Frontal cortex (tissue), 3 donors: ENCODE measurements at regions not wholly inside any gene's neighbourhood (a gene's known extent, or its start where the extent isn't known, plus 50 kb on each side); places are given as distances from the start of the nearest gene placed in this dataset.
"Not testable (repeated sequence)": the region's sequence is repeated elsewhere in the genome, so short reads cannot be mapped to it uniquely, and the experiment has no call there.

Experiments
- DNase-seq, 2 donors: peaks; one replicate each; pipeline ENCODE4 v3.0.0; 2012; ENCODE audit warnings: low spot score in 2 of 2
- FAIRE-seq: peaks from 2 replicates; lab custom pipeline; 2012; peaks lifted over from hg19 to GRCh38; lab: Jason Lieb, UNC
- donor health status: control.
- donor health status: control.
- donor health status: control.

GRCh38 chr2:15813481-15814266 lies 126.7 kb upstream of the MYCN start:
- FAIRE-seq (no peak), DNase-seq (no peak)

DNA sequence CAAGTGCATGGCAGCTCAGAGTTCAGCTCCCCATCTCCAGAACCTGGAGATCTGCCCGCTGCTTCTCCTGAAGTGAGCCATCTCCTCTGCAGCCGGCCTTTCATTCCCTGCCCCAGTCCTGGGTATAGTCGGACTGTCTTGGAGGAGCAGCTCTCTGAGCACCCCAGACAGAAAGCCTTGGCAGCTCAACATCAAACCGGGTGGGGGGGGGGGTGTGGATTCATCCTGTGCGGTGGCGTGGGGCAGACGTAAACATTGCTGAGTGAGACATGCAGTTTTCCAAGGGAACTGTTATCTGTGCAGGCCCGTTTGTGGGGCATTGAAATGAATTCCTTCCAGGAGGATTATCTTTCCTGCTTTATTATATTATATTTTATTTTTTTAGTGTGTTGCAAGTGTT lies 125.9 kb upstream of the MYCN start:
- FAIRE-seq (no peak), DNase-seq (no peak)

DNA sequence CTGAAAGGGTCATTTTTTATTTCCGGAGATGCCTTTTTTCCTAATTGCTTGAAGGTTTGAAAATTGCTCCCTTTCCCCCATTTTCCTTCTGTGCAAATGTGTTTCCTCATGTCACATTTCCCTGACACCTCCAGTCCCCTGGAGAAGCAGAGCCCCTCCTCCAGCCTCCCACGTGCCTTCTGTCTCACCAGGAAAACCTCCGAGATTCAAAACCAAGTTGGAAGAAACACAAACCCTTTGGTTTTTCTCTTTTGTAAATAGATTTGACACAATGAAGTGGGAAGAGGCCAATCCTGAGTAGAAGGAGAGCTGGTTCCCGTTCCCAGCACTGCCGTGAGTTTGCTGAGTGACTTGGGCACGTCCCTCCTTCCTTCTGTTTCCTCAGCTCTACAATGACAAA lies 125.4 kb upstream of the MYCN start:
- DNase-seq (peak in 1 of 2 donors; percentile 29), FAIRE-seq (no peak)

DNA sequence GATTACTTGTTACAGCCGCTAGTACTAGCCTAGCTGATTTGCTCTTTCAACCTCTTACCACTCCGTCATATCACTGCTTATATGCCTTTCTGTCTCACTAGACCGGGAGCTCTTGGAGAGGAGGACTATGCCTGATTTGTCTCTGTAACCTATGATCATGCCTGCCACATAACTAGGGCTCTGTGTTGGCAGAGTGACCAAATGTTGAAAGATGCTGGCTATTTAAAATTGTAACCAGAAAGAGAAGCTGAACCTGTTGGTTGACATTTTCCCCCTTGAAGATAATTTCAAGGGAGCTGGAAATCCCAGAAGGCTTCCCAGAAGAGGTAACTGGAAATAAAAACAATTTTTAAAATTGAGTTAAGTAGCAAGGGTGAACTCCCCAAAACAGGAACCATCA lies 124.1 kb upstream of the MYCN start:
- DNase-seq: no peak

GRCh38 chr2:15816674-15817406 lies 123.5 kb upstream of the MYCN start:
- FAIRE-seq (no peak), DNase-seq (no peak)

More for the DNA sequence above, 124.1 kb upstream of the MYCN start:
- no peak for FAIRE-seq

DNA sequence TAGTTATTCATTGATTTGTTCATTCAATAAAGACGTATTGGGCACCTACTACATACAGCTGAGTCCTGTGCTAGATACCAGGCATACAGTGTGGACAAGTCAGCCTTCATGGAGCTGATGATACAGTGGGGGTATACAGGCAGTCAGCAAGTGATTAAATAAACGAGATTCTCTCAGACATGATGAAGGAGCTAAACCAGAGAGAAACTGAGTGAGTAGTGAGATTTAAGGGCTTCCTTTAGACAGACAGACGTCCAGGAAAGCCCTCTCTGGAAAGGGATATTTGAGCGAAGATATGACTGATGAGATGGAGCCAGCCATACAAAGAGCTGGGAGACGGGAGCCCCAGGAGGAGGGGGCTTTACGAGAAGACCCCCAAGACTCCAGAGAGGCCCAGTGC lies 122.6 kb upstream of the MYCN start:
- FAIRE-seq (no peak), DNase-seq (no peak)

GRCh38 chr2:15818318-15818753 lies 122.0 kb upstream of the MYCN start:
- DNase-seq (no peak), FAIRE-seq (no peak)

GRCh38 chr2:15818881-15819280 lies 121.5 kb upstream of the MYCN start:
- FAIRE-seq: no peak
- no peak for DNase-seq

DNA sequence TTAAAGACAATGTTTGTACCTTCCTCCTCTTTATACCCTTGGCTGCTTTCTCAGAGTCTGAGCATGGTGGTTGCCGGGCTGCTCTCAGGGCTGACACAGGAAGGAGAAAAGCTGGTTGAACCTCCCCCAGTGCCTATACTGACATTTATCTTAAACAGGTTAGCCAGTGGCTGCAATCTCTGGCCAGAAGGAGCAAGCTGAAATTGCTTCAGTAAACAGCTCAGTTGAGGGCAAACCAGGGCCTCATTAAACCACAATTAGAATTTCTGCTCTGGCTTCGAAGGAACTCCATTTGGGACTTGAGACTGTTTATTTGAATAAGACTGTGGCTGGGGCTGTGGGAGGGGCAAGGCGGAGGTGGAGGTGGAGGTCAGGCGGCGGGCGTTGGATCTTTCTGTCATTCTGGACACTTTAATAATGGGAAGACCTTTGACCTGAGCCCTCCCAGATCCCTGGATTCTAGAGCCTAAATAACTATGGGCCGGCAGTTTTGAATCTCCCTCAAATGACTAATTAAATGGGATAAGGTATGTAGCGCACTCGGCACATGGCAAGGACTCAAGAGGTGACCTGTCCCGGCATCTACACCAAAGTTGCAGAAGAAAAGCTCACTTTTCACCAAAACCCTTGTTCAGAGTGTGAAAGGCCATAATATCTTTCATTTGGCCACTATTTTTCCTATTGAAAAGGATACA lies 120.6 kb upstream of the MYCN start:
- FAIRE-seq: no peak

DNA sequence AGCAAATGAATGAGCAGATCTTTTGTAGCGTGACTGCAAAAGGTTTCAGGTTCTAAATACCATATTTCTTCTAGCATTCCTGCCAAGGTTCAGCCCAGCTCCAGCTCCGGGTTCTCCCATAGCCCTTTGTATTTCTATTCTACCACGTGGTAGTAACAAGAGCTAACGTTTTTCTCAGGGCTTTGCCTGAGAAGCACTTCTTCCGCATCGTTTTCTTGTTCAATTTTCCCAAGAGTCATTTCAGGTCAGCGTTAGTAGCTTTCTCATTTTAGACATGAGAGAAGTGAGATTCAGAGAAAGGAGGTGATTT lies 120.1 kb upstream of the MYCN start:
- FAIRE-seq (no peak), DNase-seq (no peak)

More for the DNA sequence above, 120.6 kb upstream of the MYCN start:
- no peak for DNase-seq

- FAIRE-seq: no peak
- DNase-seq: no peak
Measured at GRCh38 chr2:15820927-15821326, 119.4 kb upstream of the MYCN start.

DNA sequence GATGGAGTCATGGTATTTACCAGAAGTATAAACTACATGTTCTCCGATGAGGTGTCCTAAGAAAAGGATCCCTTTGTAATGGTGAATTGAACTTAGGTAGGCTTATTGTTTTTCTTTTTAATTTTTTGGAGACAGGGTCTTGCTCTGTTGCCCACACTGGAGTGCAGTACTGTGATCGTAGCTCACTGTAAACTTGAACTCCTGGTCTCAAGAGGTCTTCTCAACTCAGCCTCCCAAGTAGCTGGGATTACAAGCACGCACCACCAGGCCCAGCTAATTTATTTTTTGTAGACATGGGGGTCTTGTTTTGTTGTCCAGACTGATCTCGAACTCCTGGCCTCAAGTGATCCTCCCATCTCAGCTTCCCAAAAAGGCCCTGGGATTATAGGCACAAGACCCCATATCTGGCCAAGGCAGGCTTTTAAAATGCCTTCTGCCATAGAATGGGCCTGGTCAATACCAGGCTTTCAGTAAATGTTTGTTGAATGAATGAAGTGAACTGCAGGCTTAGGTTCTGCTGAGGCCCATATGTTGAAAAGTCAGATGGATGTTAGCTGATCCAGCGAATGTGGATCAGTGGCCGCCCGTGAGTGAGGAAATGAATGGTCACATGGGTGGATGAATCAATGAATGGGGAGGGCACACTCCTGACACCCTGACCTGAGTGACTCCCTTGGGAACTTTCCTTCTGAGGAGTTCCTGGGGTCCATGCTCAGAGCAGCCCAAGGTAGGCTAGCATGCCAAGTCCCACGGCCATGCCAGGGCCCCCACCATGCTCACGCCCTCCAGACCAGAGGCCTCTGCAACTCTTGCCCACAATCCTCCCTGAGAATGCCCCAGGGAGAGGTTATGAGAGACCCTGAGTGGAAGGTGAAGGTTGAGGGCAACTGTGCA lies 118.0 kb upstream of the MYCN start:
- DNase-seq (no peak), FAIRE-seq (no peak)

GRCh38 chr2:15823459-15824396 lies 116.6 kb upstream of the MYCN start:
- DNase-seq: no peak
- no peak for FAIRE-seq

GRCh38 chr2:15824467-15824866 lies 115.9 kb upstream of the MYCN start:
- DNase-seq, FAIRE-seq: not testable (repeated sequence)

GRCh38 chr2:15825276-15825980 lies 114.9 kb upstream of the MYCN start:
- DNase-seq (no peak), FAIRE-seq (no peak)

GRCh38 chr2:15826273-15826717 lies 114.1 kb upstream of the MYCN start:
- DNase-seq (no peak), FAIRE-seq (no peak)

DNA sequence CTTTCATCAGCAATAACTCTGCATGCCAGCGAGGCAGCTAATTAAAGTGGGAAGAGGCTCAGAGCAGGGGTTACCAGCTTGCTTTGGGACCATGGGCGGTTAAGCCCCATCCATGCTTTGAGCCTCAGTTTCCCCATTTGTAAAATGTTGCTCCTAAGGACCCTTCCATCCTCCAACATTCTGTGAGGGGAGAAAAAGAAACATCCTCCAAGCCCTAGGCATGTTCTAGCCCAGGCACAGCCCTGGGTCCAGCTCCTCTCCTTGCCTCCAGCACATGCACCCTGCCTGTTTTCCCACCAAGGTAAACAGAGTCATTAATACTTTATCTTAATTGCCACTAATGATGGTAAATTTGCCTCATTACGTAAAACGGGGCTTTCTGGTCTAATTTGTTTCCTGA lies 113.3 kb upstream of the MYCN start:
- no peak for FAIRE-seq
- no peak for DNase-seq

DNA sequence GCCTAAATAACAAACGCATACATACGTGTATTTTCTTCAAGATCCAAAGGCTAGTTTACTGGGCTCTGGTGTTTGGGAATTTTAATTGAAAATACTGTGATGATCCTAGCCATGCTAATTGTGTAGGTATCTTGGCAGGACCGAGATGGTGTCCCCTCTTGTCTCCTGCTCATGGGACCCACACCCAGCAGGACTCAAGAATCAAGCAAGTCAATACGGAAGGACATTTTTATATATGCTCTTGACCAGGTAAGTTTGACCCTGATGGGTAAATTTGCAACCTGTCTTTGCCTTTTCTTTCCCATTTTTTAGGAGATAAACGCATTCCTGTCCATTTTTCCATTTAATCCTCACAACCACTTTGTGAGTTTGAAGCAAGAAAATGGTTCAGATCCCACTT lies 111.8 kb upstream of the MYCN start:
- DNase-seq (no peak), FAIRE-seq (no peak)
